ENCODE measurements at regions not wholly inside any gene's neighbourhood (a gene's known extent, or its start where the extent isn't known, plus 50 kb on each side); places are given as distances from the start of the nearest gene placed in this dataset.

DNA sequence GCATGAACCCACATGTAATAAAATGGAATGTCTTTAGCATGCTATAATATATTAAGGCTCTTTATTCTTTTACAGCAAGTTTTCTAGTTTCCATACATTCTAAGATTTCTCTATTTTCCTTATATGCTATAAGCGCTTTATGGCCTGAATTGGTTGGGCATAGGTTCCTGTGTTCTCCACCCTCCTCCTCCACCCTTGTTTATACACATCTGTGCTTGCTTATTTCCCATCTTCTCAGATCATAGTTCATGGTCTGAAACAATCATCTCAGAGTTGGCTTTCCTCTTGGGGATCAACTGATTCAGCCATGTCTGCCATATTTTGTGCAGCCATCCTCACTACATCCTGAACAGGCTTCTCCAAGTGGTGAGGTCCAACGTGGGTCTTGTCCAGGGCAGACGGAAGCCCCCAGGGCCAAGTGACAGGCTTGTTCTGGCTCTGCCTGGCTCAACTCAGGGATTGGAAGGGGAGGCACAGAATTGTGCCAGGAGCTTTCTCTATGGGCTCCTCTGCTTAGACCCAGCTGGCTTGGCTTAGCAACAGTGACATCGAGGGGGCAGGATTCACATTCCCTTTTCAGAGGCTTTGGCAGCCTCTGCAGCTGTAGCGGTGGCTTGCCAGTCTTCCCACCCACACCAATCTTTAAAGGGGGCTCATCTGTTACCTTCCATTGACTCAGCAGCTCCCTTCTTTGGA lies 327.3 kb downstream of the PTEN start:
- no peak overlapping the region for H3K4me3 ChIP-seq (ENCODE audit: low read depth, low read length)
- TF ChIP-seq, protein P1, sequence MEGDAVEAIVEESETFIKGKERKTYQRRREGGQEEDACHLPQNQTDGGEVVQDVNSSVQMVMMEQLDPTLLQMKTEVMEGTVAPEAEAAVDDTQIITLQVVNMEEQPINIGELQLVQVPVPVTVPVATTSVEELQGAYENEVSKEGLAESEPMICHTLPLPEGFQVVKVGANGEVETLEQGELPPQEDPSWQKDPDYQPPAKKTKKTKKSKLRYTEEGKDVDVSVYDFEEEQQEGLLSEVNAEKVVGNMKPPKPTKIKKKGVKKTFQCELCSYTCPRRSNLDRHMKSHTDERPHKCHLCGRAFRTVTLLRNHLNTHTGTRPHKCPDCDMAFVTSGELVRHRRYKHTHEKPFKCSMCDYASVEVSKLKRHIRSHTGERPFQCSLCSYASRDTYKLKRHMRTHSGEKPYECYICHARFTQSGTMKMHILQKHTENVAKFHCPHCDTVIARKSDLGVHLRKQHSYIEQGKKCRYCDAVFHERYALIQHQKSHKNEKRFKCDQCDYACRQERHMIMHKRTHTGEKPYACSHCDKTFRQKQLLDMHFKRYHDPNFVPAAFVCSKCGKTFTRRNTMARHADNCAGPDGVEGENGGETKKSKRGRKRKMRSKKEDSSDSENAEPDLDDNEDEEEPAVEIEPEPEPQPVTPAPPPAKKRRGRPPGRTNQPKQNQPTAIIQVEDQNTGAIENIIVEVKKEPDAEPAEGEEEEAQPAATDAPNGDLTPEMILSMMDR (IDR thresholded peaks at IDR 0.05; ENCODE audit: borderline replicate concordance, insufficient read depth, low read depth, low read length) = no peak

DNA sequence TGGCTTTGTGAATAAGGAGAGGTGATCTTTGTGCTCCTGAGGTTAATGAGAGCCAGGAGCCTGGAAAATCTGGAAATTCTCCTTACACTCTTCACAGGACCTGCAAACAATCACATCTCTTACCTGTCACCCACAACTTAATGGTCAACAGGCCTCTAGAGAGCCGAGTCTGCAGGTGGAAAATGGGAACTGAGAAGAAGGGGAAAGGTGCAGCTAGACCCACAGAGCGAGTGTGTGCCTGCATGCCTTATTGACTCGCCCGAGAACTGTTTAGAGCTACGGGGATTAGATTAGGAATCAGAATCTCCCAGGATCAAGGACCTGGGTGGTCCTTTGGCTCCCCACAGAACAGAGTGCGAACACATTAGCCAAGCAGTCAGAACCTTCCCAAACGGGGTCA lies 329.6 kb downstream of the PTEN start:
- TF ChIP-seq, protein P1 (IDR thresholded peaks at IDR 0.05; ENCODE audit: borderline replicate concordance, insufficient read depth, low read depth, low read length) = no peak
- no peak overlapping the region for H3K4me3 ChIP-seq (ENCODE audit: low read depth, low read length)

DNA sequence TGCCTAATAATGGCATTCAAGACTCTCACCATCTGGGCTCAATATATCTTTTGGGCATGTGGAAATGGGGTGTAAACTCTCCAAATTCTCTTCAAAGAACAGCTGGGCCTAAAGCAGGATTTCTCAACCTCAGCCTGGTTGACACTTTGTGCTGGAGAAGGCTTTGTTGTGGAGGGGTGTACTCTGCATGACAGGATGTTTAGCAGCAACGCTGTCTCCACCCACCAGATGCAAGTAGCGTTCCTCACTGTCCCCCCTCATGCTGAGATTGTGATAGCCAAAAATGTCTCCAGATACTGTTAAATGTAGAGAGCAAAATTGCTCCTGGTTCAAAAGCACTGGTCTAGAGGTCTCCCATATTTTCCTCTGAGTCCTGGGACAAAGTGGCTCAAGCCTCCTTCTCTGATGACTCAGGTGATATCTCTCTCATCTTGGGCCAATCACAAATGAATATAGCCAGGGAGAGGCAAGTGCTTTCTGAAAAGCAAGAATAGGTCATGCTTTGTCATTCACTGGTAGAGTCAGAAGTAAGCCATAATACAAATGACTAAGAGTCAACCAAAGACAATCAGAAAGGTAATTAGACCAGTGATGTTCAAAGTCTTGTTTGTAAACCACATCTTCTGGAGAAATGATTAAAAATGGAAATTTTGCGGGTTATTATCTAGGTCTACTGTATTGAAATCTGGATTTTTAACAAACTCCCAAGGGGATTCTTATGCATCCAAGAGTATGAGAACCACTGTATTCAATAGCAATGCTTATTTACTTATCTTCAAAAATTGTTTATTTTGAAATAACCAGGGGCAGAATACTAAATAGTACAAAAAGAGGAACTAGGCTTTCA lies 330.8 kb downstream of the PTEN start:
- no peak overlapping the region for H3K4me3 ChIP-seq (ENCODE audit: low read depth, low read length)
- TF ChIP-seq, protein P1 (IDR thresholded peaks at IDR 0.05; ENCODE audit: borderline replicate concordance, insufficient read depth, low read depth, low read length) = no peak

DNA sequence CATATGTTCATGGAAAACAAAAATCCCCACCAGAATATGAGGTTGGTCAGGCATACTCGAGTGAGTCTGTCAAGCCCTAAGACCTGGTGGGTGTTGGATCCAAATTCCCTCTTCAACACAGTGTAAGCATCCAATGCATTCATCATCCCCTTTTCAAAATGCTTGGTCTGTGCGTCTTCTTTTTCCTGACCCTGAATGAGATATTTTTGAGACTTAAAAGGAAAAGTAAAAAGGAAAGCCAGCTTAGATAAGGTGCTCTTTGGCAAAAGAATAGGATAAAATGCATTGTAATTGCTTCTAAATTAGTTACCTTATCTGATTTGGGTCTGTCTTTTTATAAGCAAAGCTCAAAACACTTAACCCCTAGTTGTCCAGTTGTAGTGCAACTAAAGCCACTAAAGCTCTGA lies 331.5 kb downstream of the PTEN start:
- TF ChIP-seq, protein P1 (IDR thresholded peaks at IDR 0.05; ENCODE audit: borderline replicate concordance, insufficient read depth, low read depth, low read length) = no peak
- H3K4me3 ChIP-seq (ENCODE audit: low read depth, low read length) = no peak overlapping the region

DNA sequence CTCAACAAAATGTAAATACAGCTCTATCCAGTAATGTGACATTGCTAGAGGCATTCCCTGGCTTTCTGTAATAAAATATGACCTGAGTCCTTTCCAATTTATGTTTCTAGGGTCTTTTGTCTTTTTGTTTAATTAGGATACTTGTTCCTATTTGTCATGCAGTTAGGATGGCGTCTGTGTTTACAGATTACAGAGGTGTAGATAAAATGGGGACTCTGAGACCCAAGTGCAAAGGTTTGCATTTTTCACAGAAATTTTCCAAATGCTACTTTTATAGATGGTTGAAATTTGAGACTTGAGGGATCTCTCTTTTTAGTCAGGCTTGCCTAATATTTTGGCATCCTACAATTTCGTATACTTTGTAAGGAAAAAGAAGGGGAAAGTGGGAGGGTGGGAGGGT lies 332.4 kb downstream of the PTEN start:
- H3K4me3 ChIP-seq (ENCODE audit: low read depth, low read length) = no peak overlapping the region
- TF ChIP-seq, protein P1 (IDR thresholded peaks at IDR 0.05; ENCODE audit: borderline replicate concordance, insufficient read depth, low read depth, low read length) = no peak

DNA sequence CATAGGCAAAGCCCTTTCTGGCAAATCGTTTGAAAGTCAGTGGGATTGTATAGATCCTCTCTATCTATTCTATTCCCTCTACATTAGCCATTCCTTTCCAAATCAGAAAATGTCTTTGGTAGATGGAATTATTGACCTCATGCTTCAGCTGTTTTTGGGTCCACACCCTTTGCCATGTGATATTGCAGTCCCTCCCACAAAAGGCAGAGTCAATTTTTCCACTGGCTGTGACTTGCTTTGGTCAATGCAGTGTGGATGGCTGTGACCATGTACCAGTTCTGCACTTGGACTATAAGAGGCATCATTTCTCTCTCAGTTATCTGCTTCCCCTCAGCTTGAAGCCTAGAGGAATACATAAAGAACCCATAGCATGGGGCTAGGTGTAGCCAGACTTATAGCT lies 332.9 kb downstream of the PTEN start:
- TF ChIP-seq, protein P1 (IDR thresholded peaks at IDR 0.05; ENCODE audit: borderline replicate concordance, insufficient read depth, low read depth, low read length) = no peak

DNA sequence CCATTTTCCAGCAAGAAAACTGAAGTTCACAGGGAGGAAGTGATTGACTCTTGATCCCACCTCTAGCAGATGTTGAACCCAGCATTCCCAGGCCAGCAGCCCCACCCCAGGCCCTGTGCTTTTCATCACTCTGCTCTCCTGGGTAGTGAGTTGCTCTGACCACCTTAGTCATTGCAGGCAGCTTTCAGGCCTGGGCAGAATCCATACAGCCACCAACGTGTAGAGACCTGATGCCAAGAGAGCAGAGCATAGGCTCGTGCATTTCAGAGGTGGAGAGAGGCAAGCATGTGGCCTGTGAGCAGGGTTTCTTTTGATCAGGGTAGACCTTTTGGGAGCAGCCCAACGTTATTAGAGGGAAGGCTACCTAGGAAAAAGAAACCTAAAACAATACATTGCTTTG lies 334.6 kb downstream of the PTEN start:
- TF ChIP-seq, protein P1 (IDR thresholded peaks at IDR 0.05; ENCODE audit: borderline replicate concordance, insufficient read depth, low read depth, low read length) = no peak
- no peak overlapping the region for H3K4me3 ChIP-seq (ENCODE audit: low read depth, low read length)

More for the DNA sequence above, 332.9 kb downstream of the PTEN start:
- H3K4me3 ChIP-seq (ENCODE audit: low read depth, low read length) = no peak overlapping the region
